NAMALWA (cell line): ENCODE measurements at regions not wholly inside any gene's neighbourhood (a gene's known extent, or its start where the extent isn't known, plus 50 kb on each side); places are given as distances from the start of the nearest gene placed in this dataset.

Source experiments
- DNase-seq: peaks from one replicate; pipeline ENCODE4 v3.0.0-alpha.2; 2015; ENCODE audit warnings: low spot score

GRCh38 chr6:109295109-109295773, 87.0 kb downstream of the CD164 start:
- no peak for DNase-seq

GRCh38 chr6:109292983-109293586, 89.2 kb downstream of the CD164 start:
- no peak for DNase-seq

- no peak for DNase-seq
Measured at GRCh38 chr6:109292420-109292819, 89.8 kb downstream of the CD164 start.

GRCh38 chr6:109291902-109292301, 90.4 kb downstream of the CD164 start:
- DNase-seq = no peak

GRCh38 chr6:109290143-109290931, 91.9 kb downstream of the CD164 start:
- no peak for DNase-seq

GRCh38 chr6:109285366-109285765, 96.9 kb downstream of the CD164 start:
- DNase-seq = no peak

- no peak for DNase-seq
Measured at GRCh38 chr6:109284675-109285074, 97.6 kb downstream of the CD164 start.

- DNase-seq = no peak
Measured at GRCh38 chr6:109282756-109283155, 99.5 kb downstream of the CD164 start.

- DNase-seq = no peak
Measured at GRCh38 chr6:109279628-109280027, 102.6 kb downstream of the CD164 start.

GRCh38 chr6:109271622-109272021, 110.6 kb downstream of the CD164 start:
- DNase-seq = no peak

- no peak for DNase-seq
Measured at GRCh38 chr6:109269953-109270517, 112.2 kb downstream of the CD164 start.

GRCh38 chr6:109269057-109269456, 113.2 kb downstream of the CD164 start:
- no peak for DNase-seq

- no peak for DNase-seq
Measured at GRCh38 chr6:109265530-109265929, 116.7 kb downstream of the CD164 start.

- no peak for DNase-seq
Measured at GRCh38 chr6:109263873-109264700, 118.2 kb downstream of the CD164 start.

GRCh38 chr6:109262261-109262660, 120.0 kb downstream of the CD164 start:
- no peak for DNase-seq

GRCh38 chr6:109261811-109262210, 120.5 kb downstream of the CD164 start:
- DNase-seq = no peak

GRCh38 chr6:109260701-109261100, 121.6 kb downstream of the CD164 start:
- DNase-seq = no peak

GRCh38 chr6:109260126-109260525, 122.1 kb downstream of the CD164 start:
- no peak for DNase-seq

GRCh38 chr6:109258129-109258528, 124.1 kb downstream of the CD164 start:
- no peak for DNase-seq

- DNase-seq = no peak
Measured at GRCh38 chr6:109257494-109257893, 124.8 kb downstream of the CD164 start.

GRCh38 chr6:109255946-109256640, 126.2 kb downstream of the CD164 start:
- no peak for DNase-seq
